ENCODE measurements at regions not wholly inside any gene's neighbourhood (a gene's known extent, or its start where the extent isn't known, plus 50 kb on each side); places are given as distances from the start of the nearest gene placed in this dataset.
"Not testable (repeated sequence)": the region's sequence is repeated elsewhere in the genome, so short reads cannot be mapped to it uniquely, and the experiment has no call there.

DNA sequence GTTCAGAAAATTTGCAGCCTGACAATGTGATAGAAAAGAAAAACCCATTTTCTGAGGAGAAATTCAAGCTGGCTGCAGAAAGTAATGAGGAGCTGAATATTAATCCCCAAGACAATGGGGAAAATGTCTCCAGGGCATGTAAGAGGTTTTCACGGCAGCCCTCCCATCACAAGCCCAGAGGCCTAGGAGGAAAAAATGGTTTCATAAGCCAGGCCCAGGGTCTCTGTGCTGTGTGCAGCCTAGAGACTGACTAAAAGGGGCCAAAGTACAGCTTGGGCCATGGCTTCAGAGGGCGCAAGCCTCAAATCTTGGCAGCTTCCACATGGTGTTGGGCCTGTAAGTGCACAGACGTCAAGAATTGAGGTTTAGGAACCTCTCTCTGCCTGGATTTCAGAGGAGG is 61.7 kb upstream of the DLG1 start:
- TF ChIP-seq POLR2A (IDR thresholded peaks at IDR 0.05; ENCODE audit: low read length); GATA1 (IDR thresholded peaks at IDR 0.05; ENCODE audit: low read depth, low read length): not testable (repeated sequence)

Measured in erythroblast (primary cell).